Psoas muscle (tissue), 7 donors: ENCODE measurements at regions not wholly inside any gene's neighbourhood (a gene's known extent, or its start where the extent isn't known, plus 50 kb on each side); places are given as distances from the start of the nearest gene placed in this dataset.

Source experiments
- ATAC-seq, 4 donors: fragments of 200-7000 bp; cut with Tn5 transposase; one replicate each; pipeline ENCODE4 v1.9.1; 2020; ENCODE audit warnings: moderate library complexity in 3 of 4, mild to moderate bottlenecking in 2 of 4
- DNase-seq, 2 donors: peaks; one replicate each; pipeline ENCODE4 v3.0.0-alpha.2; 2020
- H3K27ac ChIP-seq: fragments of 200-600 bp; one replicate; pipeline ENCODE4 v1.8.0; 2022
- H3K27me3 ChIP-seq, 3 donors: fragments of 200-600 bp in 1 of 3; one replicate each; pipeline versions ENCODE4 v1.6.1 to v1.8.0; 2013 to 2022; ENCODE audit warnings: low read length in 2 of 3, mild to moderate bottlenecking in 2 of 3, moderate library complexity in 1 of 3; ENCODE audit not compliant: insufficient read depth in 3 of 3
- H3K36me3 ChIP-seq, 2 donors: fragments of 200-600 bp in 1 of 2; one replicate each; pipeline versions ENCODE4 v1.6.1 to v1.8.0; 2013 to 2022; ENCODE audit warnings: low read depth in 1 of 2, mild to moderate bottlenecking in 1 of 2, moderate library complexity in 1 of 2; ENCODE audit not compliant: insufficient read depth in 1 of 2
- H3K4me1 ChIP-seq: fragments of 200-600 bp; one replicate; pipeline ENCODE4 v1.8.0; 2022
- H3K4me3 ChIP-seq: fragments of 200-600 bp; one replicate; pipeline ENCODE4 v1.8.0; 2022; ENCODE audit warnings: mild to moderate bottlenecking
- H3K9me3 ChIP-seq: fragments of 200-600 bp; one replicate; pipeline ENCODE4 v1.8.0; 2022
- CTCF ChIP-seq: fragments of 200-600 bp; IDR thresholded peaks from one replicate; pipeline ENCODE4 v1.8.0; 2022; ENCODE audit warnings: antibody characterized with exemption
- WGBS, 3 donors: extraction: QIAGEN DNeasy Blood & Tissue Kit; methylation state at CpG; one replicate each; pipeline versions ENCODE4 v1.1.6 to v1.1.7; 2013; 5-methylcytosine and 5-hydroxymethylcytosine counted together
- intact Hi-C, 2 donors: fragments of 100-400 bp; cut with DNase I; formaldehyde crosslinking; loops; one replicate each; pipeline versions ENCODE4 v1.11.0 to v1.14.2; 2022
- donor health status: healthy with polysubstance abuse.
- donor health status: DM: no; HTN: no; CAD: no; lungs with moderate emphysema.
- donor health status: Bipolar disorder and iron deficiency.
- donor health status: healthy.
- donor health status: DM: yes; HTN: yes; CAD: no.
- donor health status: DM: no; HTN: no; CAD: no.
- donor health status: DM: yes; HTN: yes; CAD: no.

- whole genome bisulfite sequencing, 3 donors, result 71 to 81% (median 75%) methylated on average over 3 of the region's 3 CpGs
- no peak for TF ChIP-seq CTCF
- Histone ChIP-seq H3K4me1 (no peaks in the 10 kb centered on the region), H3K9me3 (no peaks in the 10 kb centered on the region), H3K4me3 (no peak overlapping the region), H3K27me3 (no peaks in the 10 kb centered on the region), H3K36me3 (no peaks in the 10 kb centered on the region), H3K27ac (no peak overlapping the region)
- DNase-seq, result no peak
- ATAC-seq, result no peak
- intact Hi-C loops, result no loop called here
Observed at GRCh38 chr9:31700252-31701045, 684.0 kb upstream of the ACO1 start.

- no peak overlapping the region for H3K4me3 ChIP-seq
- H3K4me1 ChIP-seq, result no peaks in the 10 kb centered on the region
- no peak overlapping the region for H3K27ac ChIP-seq
- no peaks in the 10 kb centered on the region for H3K27me3 ChIP-seq
- 90 to 95% (median 95%) methylated on average over 1 of the region's 1 CpG for WGBS, 3 donors
- DNase-seq (no peak), ATAC-seq (no peak)
- no peak for TF ChIP-seq CTCF
- H3K36me3 ChIP-seq, result no peaks in the 10 kb centered on the region
- H3K9me3 ChIP-seq, result no peaks in the 10 kb centered on the region
- intact Hi-C loops, result no loop called here
Observed at GRCh38 chr9:31702957-31703356, 681.5 kb upstream of the ACO1 start.

- intact Hi-C loops, result no loop called here
- DNase-seq (no peak), ATAC-seq (no peak)
- H3K4me3 ChIP-seq, result no peak overlapping the region
- H3K36me3 ChIP-seq, result no peaks in the 10 kb centered on the region
- 27 to 31% (median 30%) methylated on average over 4 of the region's 4 CpGs for WGBS, 3 donors
- H3K27me3 ChIP-seq, result no peaks in the 10 kb centered on the region
- no peak overlapping the region for H3K27ac ChIP-seq
- H3K4me1 ChIP-seq, result no peaks in the 10 kb centered on the region
- no peak for TF ChIP-seq CTCF
- H3K9me3 ChIP-seq, result no peaks in the 10 kb centered on the region
Observed at GRCh38 chr9:31715250-31715649, 669.2 kb upstream of the ACO1 start.

- no peak for TF ChIP-seq CTCF
- 69 to 72% (median 69%) methylated on average over 4 of the region's 4 CpGs for WGBS, 3 donors
- H3K9me3 ChIP-seq, result no peaks in the 10 kb centered on the region
- DNase-seq (no peak), ATAC-seq (no peak)
- no peaks in the 10 kb centered on the region for H3K27me3 ChIP-seq
- no peak overlapping the region for H3K27ac ChIP-seq
- no peaks in the 10 kb centered on the region for H3K4me1 ChIP-seq
- H3K4me3 ChIP-seq, result no peak overlapping the region
- H3K36me3 ChIP-seq, result no peaks in the 10 kb centered on the region
- intact Hi-C loops, result no loop called here
Observed at GRCh38 chr9:31719262-31719661, 665.2 kb upstream of the ACO1 start.

GRCh38 chr9:31730398-31730797 is 654.0 kb upstream of the ACO1 start:
- no peak overlapping the region for H3K27ac ChIP-seq
- no peaks in the 10 kb centered on the region for H3K4me1 ChIP-seq
- no peaks in the 10 kb centered on the region for H3K36me3 ChIP-seq
- TF ChIP-seq CTCF, result no peak
- 58 to 76% (median 70%) methylated on average over 6 of the region's 6 CpGs for WGBS, 3 donors
- H3K27me3 ChIP-seq, result no peaks in the 10 kb centered on the region
- intact Hi-C loops, result no loop called here
- ATAC-seq (no peak), DNase-seq (peak in 1 of 2 donors; percentile 28)
- H3K9me3 ChIP-seq, result no peaks in the 10 kb centered on the region
- no peak overlapping the region for H3K4me3 ChIP-seq
